ENCODE measurements at regions not wholly inside any gene's neighbourhood (a gene's known extent, or its start where the extent isn't known, plus 50 kb on each side); places are given as distances from the start of the nearest gene placed in this dataset.
A peak's percentile ranks its signal among the peaks of the same experiment; 100 is the strongest.

DNA sequence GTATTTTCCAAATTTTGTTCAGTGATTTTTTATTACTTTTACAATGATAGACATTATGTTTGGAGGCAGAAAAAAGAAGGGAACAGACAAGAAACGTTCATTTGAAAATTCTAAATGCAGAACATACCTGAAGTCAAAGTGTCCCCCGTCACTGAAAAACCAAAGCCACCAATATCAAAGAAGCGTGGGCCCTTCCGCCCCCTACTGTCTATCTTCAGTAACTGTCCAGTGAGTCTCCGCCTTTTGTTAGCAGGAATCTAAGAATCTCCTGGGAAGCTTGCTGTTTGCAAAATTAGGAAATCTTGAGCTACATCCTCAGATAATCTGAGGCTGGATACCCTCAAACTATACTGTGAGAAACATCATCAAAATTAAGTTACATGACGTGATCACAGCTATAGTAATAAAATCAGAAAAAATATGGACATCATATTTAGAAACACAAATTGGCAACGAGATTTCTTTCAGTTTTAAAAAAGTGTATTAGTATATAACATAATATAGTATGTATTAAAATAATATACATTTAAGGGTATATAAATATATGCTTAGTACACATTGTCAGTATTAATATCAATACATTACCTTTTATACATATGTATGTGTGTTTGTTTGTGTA lies 169.3 kb upstream of the AKR1E2 start:
- Histone ChIP-seq H3K9me3 (ENCODE audit: insufficient read depth, low read length) (no peaks in the 10 kb centered on the region), H3F3A (ENCODE audit: insufficient read depth) (no peaks in the 10 kb centered on the region), H3K9ac (ENCODE audit: low read length) (no peak overlapping the region), H3K27ac (ENCODE audit: low read depth, low read length) (no peak overlapping the region), H4K20me1 (ENCODE audit: low read depth, low read length) (no peaks in the 10 kb centered on the region), H2AFZ (ENCODE audit: low read depth, low read length, severe bottlenecking) (no peak overlapping the region), H3K4me3 (ENCODE audit: insufficient read depth, low read length, poor library complexity, severe bottlenecking) (no peak overlapping the region), H3K27me3 (ENCODE audit: low read length) (no peaks in the 10 kb centered on the region), H3K79me2 (ENCODE audit: insufficient read depth, low read length) (no peaks in the 10 kb centered on the region), H3K36me3 (ENCODE audit: low read length) (no peaks in the 10 kb centered on the region), H3K9me2 (replicated peaks; ENCODE audit: insufficient read depth, low read length) (no peaks in the 10 kb centered on the region), H3K4me2 (ENCODE audit: low read depth, low read length, poor library complexity, severe bottlenecking) (no peak overlapping the region)
- TF ChIP-seq, protein P1, sequence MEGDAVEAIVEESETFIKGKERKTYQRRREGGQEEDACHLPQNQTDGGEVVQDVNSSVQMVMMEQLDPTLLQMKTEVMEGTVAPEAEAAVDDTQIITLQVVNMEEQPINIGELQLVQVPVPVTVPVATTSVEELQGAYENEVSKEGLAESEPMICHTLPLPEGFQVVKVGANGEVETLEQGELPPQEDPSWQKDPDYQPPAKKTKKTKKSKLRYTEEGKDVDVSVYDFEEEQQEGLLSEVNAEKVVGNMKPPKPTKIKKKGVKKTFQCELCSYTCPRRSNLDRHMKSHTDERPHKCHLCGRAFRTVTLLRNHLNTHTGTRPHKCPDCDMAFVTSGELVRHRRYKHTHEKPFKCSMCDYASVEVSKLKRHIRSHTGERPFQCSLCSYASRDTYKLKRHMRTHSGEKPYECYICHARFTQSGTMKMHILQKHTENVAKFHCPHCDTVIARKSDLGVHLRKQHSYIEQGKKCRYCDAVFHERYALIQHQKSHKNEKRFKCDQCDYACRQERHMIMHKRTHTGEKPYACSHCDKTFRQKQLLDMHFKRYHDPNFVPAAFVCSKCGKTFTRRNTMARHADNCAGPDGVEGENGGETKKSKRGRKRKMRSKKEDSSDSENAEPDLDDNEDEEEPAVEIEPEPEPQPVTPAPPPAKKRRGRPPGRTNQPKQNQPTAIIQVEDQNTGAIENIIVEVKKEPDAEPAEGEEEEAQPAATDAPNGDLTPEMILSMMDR (IDR thresholded peaks at IDR 0.05; ENCODE audit: insufficient read depth, low read length, poor library complexity, severe bottlenecking), result peak; percentile 57
- no peak for TF ChIP-seq EZH2phosphoT487 (conservative IDR thresholded peaks at IDR 0.05; ENCODE audit: low read length)

GRCh38 chr10:4655879-4656278 lies 170.1 kb upstream of the AKR1E2 start:
- Histone ChIP-seq H3F3A (ENCODE audit: insufficient read depth) (no peaks in the 10 kb centered on the region), H3K27ac (ENCODE audit: low read depth, low read length) (no peak overlapping the region), H3K9me3 (ENCODE audit: insufficient read depth, low read length) (no peaks in the 10 kb centered on the region), H3K4me3 (ENCODE audit: insufficient read depth, low read length, poor library complexity, severe bottlenecking) (no peak overlapping the region), H3K36me3 (ENCODE audit: low read length) (no peaks in the 10 kb centered on the region), H3K79me2 (ENCODE audit: insufficient read depth, low read length) (no peaks in the 10 kb centered on the region), H3K4me2 (ENCODE audit: low read depth, low read length, poor library complexity, severe bottlenecking) (no peak overlapping the region), H4K20me1 (ENCODE audit: low read depth, low read length) (no peaks in the 10 kb centered on the region), H3K27me3 (ENCODE audit: low read length) (no peaks in the 10 kb centered on the region), H3K9me2 (replicated peaks; ENCODE audit: insufficient read depth, low read length) (no peaks in the 10 kb centered on the region), H3K9ac (ENCODE audit: low read length) (no peak overlapping the region), H2AFZ (ENCODE audit: low read depth, low read length, severe bottlenecking) (no peak overlapping the region)
- TF ChIP-seq, protein P1 (IDR thresholded peaks at IDR 0.05; ENCODE audit: insufficient read depth, low read length, poor library complexity, severe bottlenecking), result no peak
- TF ChIP-seq EZH2phosphoT487 (conservative IDR thresholded peaks at IDR 0.05; ENCODE audit: low read length), result no peak

- H3K27me3 ChIP-seq (ENCODE audit: low read length), result no peaks in the 10 kb centered on the region
- no peak overlapping the region for H3K4me2 ChIP-seq (ENCODE audit: low read depth, low read length, poor library complexity, severe bottlenecking)
- TF ChIP-seq EZH2phosphoT487 (conservative IDR thresholded peaks at IDR 0.05; ENCODE audit: low read length), result no peak
- TF ChIP-seq, protein P1 (IDR thresholded peaks at IDR 0.05; ENCODE audit: insufficient read depth, low read length, poor library complexity, severe bottlenecking), result no peak
- H3K4me3 ChIP-seq (ENCODE audit: insufficient read depth, low read length, poor library complexity, severe bottlenecking), result no peak overlapping the region
- H3K36me3 ChIP-seq (ENCODE audit: low read length), result no peaks in the 10 kb centered on the region
- no peaks in the 10 kb centered on the region for H3K9me3 ChIP-seq (ENCODE audit: insufficient read depth, low read length)
- no peak overlapping the region for H3K27ac ChIP-seq (ENCODE audit: low read depth, low read length)
- H3F3A ChIP-seq (ENCODE audit: insufficient read depth), result no peaks in the 10 kb centered on the region
- H3K9me2 ChIP-seq (replicated peaks; ENCODE audit: insufficient read depth, low read length), result no peaks in the 10 kb centered on the region
- H3K9ac ChIP-seq (ENCODE audit: low read length), result no peak overlapping the region
- no peaks in the 10 kb centered on the region for H3K79me2 ChIP-seq (ENCODE audit: insufficient read depth, low read length)
- no peaks in the 10 kb centered on the region for H4K20me1 ChIP-seq (ENCODE audit: low read depth, low read length)
- no peak overlapping the region for H2AFZ ChIP-seq (ENCODE audit: low read depth, low read length, severe bottlenecking)
These were observed 170.6 kb upstream of the AKR1E2 start for GRCh38 chr10:4655406-4655805.
